ENCODE measurements at regions not wholly inside any gene's neighbourhood (a gene's known extent, or its start where the extent isn't known, plus 50 kb on each side); places are given as distances from the start of the nearest gene placed in this dataset.
"Not testable (repeated sequence)": the region's sequence is repeated elsewhere in the genome, so short reads cannot be mapped to it uniquely, and the experiment has no call there.

- WGBS, 2 donors: 28 to 70% methylated on average over 8 to 13 of the region's 18 CpGs
- Histone ChIP-seq H3K4me1 (no peaks in the 10 kb centered on the region), H3K27me3 (no peaks in the 10 kb centered on the region), H3K27ac (no peak overlapping the region), H3K9me3 (no peaks in the 10 kb centered on the region), H3K36me3 (ENCODE audit: low read depth, missing control alignments) (no peaks in the 10 kb centered on the region), H3K4me3 (no peak overlapping the region)
- intact Hi-C loops (cut with DNase I; ENCODE audit: low total_unique reads): no loop called here
- no peak for DNase-seq
- no peak for TF ChIP-seq POLR2A (IDR thresholded peaks at IDR 0.05)
- TF ChIP-seq, protein P1, sequence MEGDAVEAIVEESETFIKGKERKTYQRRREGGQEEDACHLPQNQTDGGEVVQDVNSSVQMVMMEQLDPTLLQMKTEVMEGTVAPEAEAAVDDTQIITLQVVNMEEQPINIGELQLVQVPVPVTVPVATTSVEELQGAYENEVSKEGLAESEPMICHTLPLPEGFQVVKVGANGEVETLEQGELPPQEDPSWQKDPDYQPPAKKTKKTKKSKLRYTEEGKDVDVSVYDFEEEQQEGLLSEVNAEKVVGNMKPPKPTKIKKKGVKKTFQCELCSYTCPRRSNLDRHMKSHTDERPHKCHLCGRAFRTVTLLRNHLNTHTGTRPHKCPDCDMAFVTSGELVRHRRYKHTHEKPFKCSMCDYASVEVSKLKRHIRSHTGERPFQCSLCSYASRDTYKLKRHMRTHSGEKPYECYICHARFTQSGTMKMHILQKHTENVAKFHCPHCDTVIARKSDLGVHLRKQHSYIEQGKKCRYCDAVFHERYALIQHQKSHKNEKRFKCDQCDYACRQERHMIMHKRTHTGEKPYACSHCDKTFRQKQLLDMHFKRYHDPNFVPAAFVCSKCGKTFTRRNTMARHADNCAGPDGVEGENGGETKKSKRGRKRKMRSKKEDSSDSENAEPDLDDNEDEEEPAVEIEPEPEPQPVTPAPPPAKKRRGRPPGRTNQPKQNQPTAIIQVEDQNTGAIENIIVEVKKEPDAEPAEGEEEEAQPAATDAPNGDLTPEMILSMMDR (IDR thresholded peaks at IDR 0.05): no peak
These were observed 822.6 kb downstream of the GLUD2 start for GRCh38 chrX:121869876-121870477.

- Histone ChIP-seq H3K36me3 (ENCODE audit: low read depth, missing control alignments) (no peaks in the 10 kb centered on the region), H3K4me3 (no peak overlapping the region), H3K27ac (no peak overlapping the region), H3K4me1 (no peaks in the 10 kb centered on the region), H3K27me3 (no peaks in the 10 kb centered on the region), H3K9me3 (no peaks in the 10 kb centered on the region)
- intact Hi-C loops (cut with DNase I; ENCODE audit: low total_unique reads): no loop called here
- TF ChIP-seq, protein P1 (IDR thresholded peaks at IDR 0.05): no peak
- no peak for TF ChIP-seq POLR2A (IDR thresholded peaks at IDR 0.05)
- WGBS, 2 donors: 94 to 100% methylated on average over 2 to 12 of the region's 12 CpGs
- DNase-seq: no peak
These were observed 823.7 kb downstream of the GLUD2 start for GRCh38 chrX:121871122-121871521.

- Histone ChIP-seq H3K4me3 (no peak overlapping the region), H3K4me1 (no peaks in the 10 kb centered on the region), H3K27ac (no peak overlapping the region), H3K27me3 (no peaks in the 10 kb centered on the region), H3K36me3 (ENCODE audit: low read depth, missing control alignments) (no peaks in the 10 kb centered on the region), H3K9me3 (no peaks in the 10 kb centered on the region)
- DNase-seq: no peak
- intact Hi-C loops (cut with DNase I; ENCODE audit: low total_unique reads): no loop called here
- TF ChIP-seq, protein P1 (IDR thresholded peaks at IDR 0.05): no peak
- TF ChIP-seq POLR2A (IDR thresholded peaks at IDR 0.05): no peak
These were observed 828.9 kb downstream of the GLUD2 start for GRCh38 chrX:121876305-121876704.

DNA sequence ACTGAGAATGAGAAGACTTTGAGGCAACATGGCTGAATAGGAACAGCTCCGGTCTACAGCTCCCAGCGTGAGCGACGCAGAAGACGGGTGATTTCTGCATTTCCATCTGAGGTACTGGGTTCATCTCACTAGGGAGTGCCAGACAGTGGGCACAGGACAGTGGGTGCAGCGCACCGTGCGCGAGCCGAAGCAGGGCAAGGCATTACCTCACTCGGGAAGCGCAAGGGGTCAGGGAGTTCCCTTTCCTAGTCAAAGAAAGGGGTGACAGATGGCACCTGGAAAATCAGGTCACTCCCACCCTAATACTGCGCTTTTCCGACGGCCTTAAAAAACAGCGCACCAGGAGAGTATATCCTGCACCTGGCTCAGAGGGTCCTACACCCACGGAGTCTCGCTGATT is 829.9 kb downstream of the GLUD2 start:
- H3K27ac ChIP-seq; intact Hi-C loops (cut with DNase I; ENCODE audit: low total_unique reads); H3K36me3 ChIP-seq (ENCODE audit: low read depth, missing control alignments); H3K4me1 ChIP-seq; H3K27me3 ChIP-seq; H3K4me3 ChIP-seq; H3K9me3 ChIP-seq; DNase-seq: not testable (repeated sequence)
- WGBS, 2 donors: 89 to 97% methylated on average over 15 to 18 of the region's 18 CpGs

GRCh38 chrX:121886557-121886956 is 839.1 kb downstream of the GLUD2 start:
- no peaks in the 10 kb centered on the region for H3K36me3 ChIP-seq (ENCODE audit: low read depth, missing control alignments)
- DNase-seq: no peak
- intact Hi-C loops (cut with DNase I; ENCODE audit: low total_unique reads): no loop called here
- no peak overlapping the region for H3K27ac ChIP-seq
- H3K9me3 ChIP-seq: no peaks in the 10 kb centered on the region
- H3K4me3 ChIP-seq: no peak overlapping the region
- H3K27me3 ChIP-seq: no peaks in the 10 kb centered on the region
- TF ChIP-seq, protein P1 (IDR thresholded peaks at IDR 0.05): no peak
- TF ChIP-seq POLR2A (IDR thresholded peaks at IDR 0.05): no peak
- no peaks in the 10 kb centered on the region for H3K4me1 ChIP-seq
- 83 to 89% methylated on average over 2 of the region's 2 CpGs for WGBS, 2 donors

All from testis (tissue), 2 donors.